ENCODE measurements at regions not wholly inside any gene's neighbourhood (a gene's known extent, or its start where the extent isn't known, plus 50 kb on each side); places are given as distances from the start of the nearest gene placed in this dataset.

DNA sequence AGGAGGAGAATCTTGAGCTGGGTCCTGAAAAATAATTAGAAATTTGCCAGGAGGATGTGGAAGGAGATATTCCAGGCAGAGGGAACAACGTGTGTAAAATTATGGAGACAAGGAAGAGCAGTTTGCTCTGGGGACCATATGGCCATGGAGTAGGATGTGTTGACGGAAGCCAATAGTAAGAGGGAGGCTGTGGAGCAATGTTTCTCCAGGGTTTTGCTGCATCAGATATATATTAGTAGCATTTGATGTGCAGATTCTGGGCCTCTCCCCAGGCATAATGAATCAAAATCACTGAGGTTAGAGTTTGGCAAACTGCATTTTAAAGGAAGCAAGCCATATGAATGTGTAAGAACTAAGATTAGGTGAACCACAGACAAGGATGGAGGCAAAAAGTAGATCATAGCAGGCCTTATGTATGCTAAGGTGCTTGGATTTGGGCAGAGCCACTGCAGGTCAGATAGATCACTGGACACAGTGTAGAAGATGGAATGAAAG lies 192.9 kb upstream of the IL12A start:
- no peak overlapping the region for H3K27ac ChIP-seq (ENCODE audit: low read depth, low read length)
- no peaks in the 10 kb centered on the region for H3K27me3 ChIP-seq (ENCODE audit: control insufficient read depth in 1 of 2, insufficient read depth in 2 of 2, low read length in 2 of 2)
- H3K4me1 ChIP-seq (ENCODE audit: control insufficient read depth in 1 of 2, insufficient read depth in 2 of 2, low read length in 2 of 2) = peaks cover 0 to 9% of the 10 kb centered on the region in 2 donors
- H3K4me3 ChIP-seq (ENCODE audit: low read depth in 1 of 2, low read length in 2 of 2) = no peak overlapping the region
- H3K9me3 ChIP-seq (ENCODE audit: control insufficient read depth in 1 of 2, low read length in 2 of 2) = no peaks in the 10 kb centered on the region
- no peak overlapping the region for H3K9ac ChIP-seq (ENCODE audit: low read depth in 1 of 2, low read length in 2 of 2)
- no peaks in the 10 kb centered on the region for H3K36me3 ChIP-seq (ENCODE audit: control insufficient read depth in 1 of 2, insufficient read depth in 2 of 2, low read length in 2 of 2)

DNA sequence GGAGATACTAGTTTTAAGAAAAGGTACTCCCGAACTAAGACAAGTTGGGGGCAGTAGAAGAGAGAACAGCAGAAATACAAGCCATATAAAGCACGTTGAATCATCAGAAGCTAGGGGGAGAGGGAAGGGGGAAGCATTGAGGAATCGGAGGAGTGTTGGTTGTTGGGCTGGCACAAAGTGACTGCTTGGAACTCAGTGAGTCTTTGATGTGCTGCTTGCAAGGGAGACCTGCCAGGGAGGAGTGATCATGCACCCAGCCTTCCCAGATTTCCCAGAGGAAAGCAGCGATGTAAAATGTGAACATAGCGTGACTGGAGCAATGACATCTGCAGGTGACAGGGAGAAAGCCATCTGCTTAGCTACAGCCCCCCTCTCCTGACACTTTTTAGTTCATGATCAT lies 192.4 kb upstream of the IL12A start:
- no peak overlapping the region for H3K4me3 ChIP-seq (ENCODE audit: low read depth in 1 of 2, low read length in 2 of 2)
- H3K4me1 ChIP-seq (ENCODE audit: control insufficient read depth in 1 of 2, insufficient read depth in 2 of 2, low read length in 2 of 2) = peaks cover 0 to 5% of the 10 kb centered on the region in 2 donors
- no peak overlapping the region for H3K9ac ChIP-seq (ENCODE audit: low read depth in 1 of 2, low read length in 2 of 2)
- no peaks in the 10 kb centered on the region for H3K27me3 ChIP-seq (ENCODE audit: control insufficient read depth in 1 of 2, insufficient read depth in 2 of 2, low read length in 2 of 2)
- H3K36me3 ChIP-seq (ENCODE audit: control insufficient read depth in 1 of 2, insufficient read depth in 2 of 2, low read length in 2 of 2) = no peaks in the 10 kb centered on the region
- H3K9me3 ChIP-seq (ENCODE audit: control insufficient read depth in 1 of 2, low read length in 2 of 2) = no peaks in the 10 kb centered on the region
- H3K27ac ChIP-seq (ENCODE audit: low read depth, low read length) = peak overlapping the region; percentile 39

DNA sequence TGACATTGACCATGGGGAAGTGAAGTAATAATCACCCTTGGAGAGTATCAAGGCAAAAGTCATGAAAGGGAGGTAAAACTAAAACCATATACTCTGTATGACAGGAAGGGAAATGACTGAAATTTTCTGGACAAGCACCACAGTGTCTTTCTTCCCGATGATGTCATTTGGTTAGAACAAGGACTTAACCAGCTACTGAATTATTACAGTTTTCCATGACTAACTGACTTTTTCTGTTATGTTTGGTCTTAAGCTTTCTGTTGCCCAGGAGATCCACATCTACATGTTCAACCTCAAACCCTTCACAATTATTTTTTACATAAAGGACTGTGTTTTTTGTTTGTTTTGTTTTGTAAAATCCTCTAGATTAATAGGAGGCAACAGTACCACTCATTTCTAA lies 191.9 kb upstream of the IL12A start:
- no peak overlapping the region for H3K9ac ChIP-seq (ENCODE audit: low read depth in 1 of 2, low read length in 2 of 2)
- H3K27ac ChIP-seq (ENCODE audit: low read depth, low read length) = peak overlapping the region; percentile 39
- H3K4me3 ChIP-seq (ENCODE audit: low read depth in 1 of 2, low read length in 2 of 2) = no peak overlapping the region
- no peaks in the 10 kb centered on the region for H3K27me3 ChIP-seq (ENCODE audit: control insufficient read depth in 1 of 2, insufficient read depth in 2 of 2, low read length in 2 of 2)
- H3K36me3 ChIP-seq (ENCODE audit: control insufficient read depth in 1 of 2, insufficient read depth in 2 of 2, low read length in 2 of 2) = no peaks in the 10 kb centered on the region
- H3K9me3 ChIP-seq (ENCODE audit: control insufficient read depth in 1 of 2, low read length in 2 of 2) = no peaks in the 10 kb centered on the region
- no peaks in the 10 kb centered on the region for H3K4me1 ChIP-seq (ENCODE audit: control insufficient read depth in 1 of 2, insufficient read depth in 2 of 2, low read length in 2 of 2)

DNA sequence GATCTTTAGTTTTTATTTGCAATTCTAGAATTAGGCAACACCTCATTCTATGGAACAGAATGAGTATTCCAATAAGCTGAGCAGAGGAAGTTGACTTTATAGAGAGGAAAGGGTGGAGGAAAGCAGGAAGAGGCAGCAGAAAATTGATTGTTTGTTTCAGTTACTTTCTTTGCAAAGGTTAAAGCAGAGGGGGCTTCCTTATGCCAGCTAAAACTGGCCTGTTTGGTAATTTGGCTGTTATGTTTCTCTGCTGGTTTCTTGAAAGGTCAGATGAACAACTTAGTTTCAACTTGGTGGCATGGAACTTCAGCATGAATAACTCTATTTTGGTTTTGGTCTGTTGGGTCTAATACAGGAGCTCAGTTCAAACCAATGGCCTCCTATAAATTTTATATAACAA lies 190.9 kb upstream of the IL12A start:
- H3K9me3 ChIP-seq (ENCODE audit: control insufficient read depth in 1 of 2, low read length in 2 of 2) = no peaks in the 10 kb centered on the region
- H3K4me1 ChIP-seq (ENCODE audit: control insufficient read depth in 1 of 2, insufficient read depth in 2 of 2, low read length in 2 of 2) = no peaks in the 10 kb centered on the region
- no peaks in the 10 kb centered on the region for H3K27me3 ChIP-seq (ENCODE audit: control insufficient read depth in 1 of 2, insufficient read depth in 2 of 2, low read length in 2 of 2)
- no peaks in the 10 kb centered on the region for H3K36me3 ChIP-seq (ENCODE audit: control insufficient read depth in 1 of 2, insufficient read depth in 2 of 2, low read length in 2 of 2)
- H3K4me3 ChIP-seq (ENCODE audit: low read depth in 1 of 2, low read length in 2 of 2) = no peak overlapping the region
- H3K27ac ChIP-seq (ENCODE audit: low read depth, low read length) = no peak overlapping the region
- no peak overlapping the region for H3K9ac ChIP-seq (ENCODE audit: low read depth in 1 of 2, low read length in 2 of 2)

DNA sequence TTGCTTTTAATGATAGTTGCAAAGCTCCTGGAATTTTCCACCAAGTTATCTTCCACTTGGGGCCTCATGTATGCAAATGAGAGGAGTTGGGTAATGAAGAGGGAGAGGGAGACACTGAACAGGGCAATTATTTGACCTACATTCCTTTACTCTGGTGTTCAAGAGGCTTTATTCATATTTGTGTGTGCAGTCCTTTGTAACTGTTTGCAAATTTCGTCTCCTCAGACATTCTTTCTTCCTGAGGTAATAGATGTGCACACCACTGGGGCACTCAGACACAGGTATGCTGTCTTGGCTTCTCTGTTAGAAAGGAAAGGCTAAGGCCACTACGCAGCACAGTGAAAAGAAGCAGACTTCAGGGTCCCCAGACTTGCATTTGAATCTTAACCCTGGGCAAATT lies 189.7 kb upstream of the IL12A start:
- Histone ChIP-seq H3K27ac (ENCODE audit: low read depth, low read length) (peak overlapping the region; percentile 1), H3K9ac (ENCODE audit: low read depth in 1 of 2, low read length in 2 of 2) (no peak overlapping the region), H3K4me1 (ENCODE audit: control insufficient read depth in 1 of 2, insufficient read depth in 2 of 2, low read length in 2 of 2) (no peaks in the 10 kb centered on the region), H3K9me3 (ENCODE audit: control insufficient read depth in 1 of 2, low read length in 2 of 2) (no peaks in the 10 kb centered on the region), H3K36me3 (ENCODE audit: control insufficient read depth in 1 of 2, insufficient read depth in 2 of 2, low read length in 2 of 2) (no peaks in the 10 kb centered on the region), H3K27me3 (ENCODE audit: control insufficient read depth in 1 of 2, insufficient read depth in 2 of 2, low read length in 2 of 2) (no peaks in the 10 kb centered on the region), H3K4me3 (ENCODE audit: low read depth in 1 of 2, low read length in 2 of 2) (no peak overlapping the region)

DNA sequence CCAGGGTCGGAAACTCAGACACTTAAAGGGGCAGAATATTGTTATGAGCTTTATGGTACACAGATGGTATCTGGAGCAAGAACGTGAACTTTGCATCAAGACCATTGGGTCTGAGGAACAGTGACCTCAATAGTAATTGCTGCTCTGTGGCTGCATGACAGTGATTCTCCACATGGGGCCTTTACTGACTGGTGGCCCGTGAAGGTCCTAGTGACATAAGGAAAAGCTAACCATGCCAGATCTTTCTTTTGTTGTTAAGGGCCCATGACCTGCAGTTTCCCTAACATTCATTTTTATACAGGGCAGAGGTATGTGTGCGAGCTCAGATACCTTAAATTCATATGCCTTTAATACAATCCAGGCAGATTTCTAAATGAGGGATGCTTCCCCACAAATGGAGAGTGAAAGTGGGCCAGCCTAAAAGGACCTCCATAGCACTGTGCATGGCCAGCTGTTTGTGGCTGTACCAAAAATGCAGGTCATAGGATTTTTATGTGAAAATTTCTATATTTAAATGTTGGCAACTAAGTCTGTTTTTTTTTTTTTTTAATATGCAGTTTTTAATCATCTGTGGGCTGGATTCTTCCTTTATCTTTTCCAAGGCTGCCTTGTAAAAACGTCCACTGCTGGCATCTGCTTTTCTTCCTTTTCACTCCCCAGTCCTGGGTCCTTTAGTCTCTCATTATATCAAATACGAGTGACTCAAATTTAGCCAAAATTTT lies 188.0 kb upstream of the IL12A start:
- H3K4me3 ChIP-seq (ENCODE audit: low read depth in 1 of 2, low read length in 2 of 2) = no peak overlapping the region
- no peaks in the 10 kb centered on the region for H3K4me1 ChIP-seq (ENCODE audit: control insufficient read depth in 1 of 2, insufficient read depth in 2 of 2, low read length in 2 of 2)
- no peak overlapping the region for H3K27ac ChIP-seq (ENCODE audit: low read depth, low read length)
- H3K9me3 ChIP-seq (ENCODE audit: control insufficient read depth in 1 of 2, low read length in 2 of 2) = no peaks in the 10 kb centered on the region
- no peak overlapping the region for H3K9ac ChIP-seq (ENCODE audit: low read depth in 1 of 2, low read length in 2 of 2)
- no peaks in the 10 kb centered on the region for H3K36me3 ChIP-seq (ENCODE audit: control insufficient read depth in 1 of 2, insufficient read depth in 2 of 2, low read length in 2 of 2)
- H3K27me3 ChIP-seq (ENCODE audit: control insufficient read depth in 1 of 2, insufficient read depth in 2 of 2, low read length in 2 of 2) = no peaks in the 10 kb centered on the region

DNA sequence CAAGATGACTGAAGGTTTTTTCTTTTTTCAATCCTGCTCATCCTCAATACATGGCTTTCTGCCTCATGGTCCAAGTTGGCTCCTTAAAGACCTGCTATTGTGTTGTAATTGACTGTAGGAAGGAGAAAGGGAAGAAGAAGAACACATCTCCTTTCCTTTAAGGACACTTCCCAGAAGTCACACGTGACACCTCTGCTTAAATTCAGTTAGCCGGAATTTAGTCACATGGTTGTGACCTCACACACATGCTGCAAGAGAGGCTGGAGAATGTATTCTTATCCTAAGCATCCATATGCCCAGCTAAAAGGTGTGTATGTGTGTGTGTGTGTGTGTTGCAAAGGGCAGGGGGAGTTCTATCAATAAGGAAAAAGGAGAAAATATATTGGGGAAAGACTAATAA lies 185.8 kb upstream of the IL12A start:
- H3K27ac ChIP-seq (ENCODE audit: low read depth, low read length) = no peak overlapping the region

DNA sequence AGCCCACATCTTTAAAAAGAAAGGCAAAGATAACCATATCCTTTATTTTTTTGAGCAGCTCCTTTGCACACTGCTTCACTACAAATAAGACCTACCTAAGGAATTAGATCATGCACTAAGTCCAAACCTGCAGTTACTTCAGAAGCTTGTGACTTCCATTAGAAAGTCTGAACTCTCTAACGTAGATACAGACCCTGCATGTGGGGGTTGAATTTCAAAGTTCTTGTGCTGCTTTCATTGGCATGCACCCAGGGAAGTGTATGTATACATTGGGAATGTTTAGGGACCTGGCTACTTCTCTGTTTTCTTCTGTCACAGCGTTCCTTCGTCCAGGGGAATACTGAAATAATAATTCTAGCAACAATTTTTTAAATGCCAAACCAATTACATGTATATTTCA lies 185.2 kb upstream of the IL12A start:
- no peak overlapping the region for H3K4me3 ChIP-seq (ENCODE audit: low read depth in 1 of 2, low read length in 2 of 2)
- no peak overlapping the region for H3K27ac ChIP-seq (ENCODE audit: low read depth, low read length)
- H3K36me3 ChIP-seq (ENCODE audit: control insufficient read depth in 1 of 2, insufficient read depth in 2 of 2, low read length in 2 of 2) = no peaks in the 10 kb centered on the region
- H3K9ac ChIP-seq (ENCODE audit: low read depth in 1 of 2, low read length in 2 of 2) = no peak overlapping the region
- no peaks in the 10 kb centered on the region for H3K27me3 ChIP-seq (ENCODE audit: control insufficient read depth in 1 of 2, insufficient read depth in 2 of 2, low read length in 2 of 2)
- no peaks in the 10 kb centered on the region for H3K9me3 ChIP-seq (ENCODE audit: control insufficient read depth in 1 of 2, low read length in 2 of 2)
- no peaks in the 10 kb centered on the region for H3K4me1 ChIP-seq (ENCODE audit: control insufficient read depth in 1 of 2, insufficient read depth in 2 of 2, low read length in 2 of 2)

More for the DNA sequence above, 185.8 kb upstream of the IL12A start:
- H3K36me3 ChIP-seq (ENCODE audit: control insufficient read depth in 1 of 2, insufficient read depth in 2 of 2, low read length in 2 of 2) = no peaks in the 10 kb centered on the region
- H3K9ac ChIP-seq (ENCODE audit: low read depth in 1 of 2, low read length in 2 of 2) = no peak overlapping the region
- no peaks in the 10 kb centered on the region for H3K4me1 ChIP-seq (ENCODE audit: control insufficient read depth in 1 of 2, insufficient read depth in 2 of 2, low read length in 2 of 2)
- H3K27me3 ChIP-seq (ENCODE audit: control insufficient read depth in 1 of 2, insufficient read depth in 2 of 2, low read length in 2 of 2) = no peaks in the 10 kb centered on the region
- no peaks in the 10 kb centered on the region for H3K9me3 ChIP-seq (ENCODE audit: control insufficient read depth in 1 of 2, low read length in 2 of 2)
- no peak overlapping the region for H3K4me3 ChIP-seq (ENCODE audit: low read depth in 1 of 2, low read length in 2 of 2)

DNA sequence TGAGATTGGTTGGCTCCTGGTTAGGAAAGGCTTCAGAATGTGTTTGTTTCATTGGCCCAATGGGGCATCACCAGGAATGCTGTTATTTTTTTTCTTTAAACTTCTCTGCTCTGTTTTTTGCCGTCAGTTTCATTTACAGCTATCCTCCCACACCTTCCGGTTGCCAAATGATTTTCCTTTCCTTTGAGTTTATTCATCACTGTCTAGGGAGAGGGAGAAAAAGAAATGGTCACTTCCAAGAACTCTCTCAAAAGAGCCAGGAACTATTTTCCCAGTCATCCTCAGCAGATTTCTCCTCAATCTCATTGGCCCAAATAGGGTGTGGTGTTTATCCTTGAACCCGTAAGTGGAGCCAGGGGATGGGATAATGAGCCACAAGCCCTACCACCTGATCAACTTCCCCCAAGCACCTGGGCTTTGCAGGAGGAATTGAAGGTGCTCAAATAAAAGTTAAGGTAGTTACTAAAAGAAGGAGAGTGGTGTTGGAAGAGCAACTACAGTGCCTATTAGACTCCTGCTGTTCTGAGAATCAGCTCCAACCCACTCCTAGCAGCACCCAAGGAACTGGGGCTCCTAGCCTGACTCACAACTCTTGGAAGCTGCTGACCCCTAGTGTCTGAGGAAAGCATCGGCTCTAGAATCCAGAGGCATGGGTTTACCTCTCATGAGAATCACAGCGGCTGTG lies 183.8 kb upstream of the IL12A start:
- Histone ChIP-seq H3K9ac (ENCODE audit: low read depth in 1 of 2, low read length in 2 of 2) (no peak overlapping the region), H3K4me1 (ENCODE audit: control insufficient read depth in 1 of 2, insufficient read depth in 2 of 2, low read length in 2 of 2) (no peaks in the 10 kb centered on the region), H3K27ac (ENCODE audit: low read depth, low read length) (peak overlapping the region; percentile 27), H3K9me3 (ENCODE audit: control insufficient read depth in 1 of 2, low read length in 2 of 2) (no peaks in the 10 kb centered on the region), H3K27me3 (ENCODE audit: control insufficient read depth in 1 of 2, insufficient read depth in 2 of 2, low read length in 2 of 2) (no peaks in the 10 kb centered on the region), H3K4me3 (ENCODE audit: low read depth in 1 of 2, low read length in 2 of 2) (no peak overlapping the region), H3K36me3 (ENCODE audit: control insufficient read depth in 1 of 2, insufficient read depth in 2 of 2, low read length in 2 of 2) (no peaks in the 10 kb centered on the region)

DNA sequence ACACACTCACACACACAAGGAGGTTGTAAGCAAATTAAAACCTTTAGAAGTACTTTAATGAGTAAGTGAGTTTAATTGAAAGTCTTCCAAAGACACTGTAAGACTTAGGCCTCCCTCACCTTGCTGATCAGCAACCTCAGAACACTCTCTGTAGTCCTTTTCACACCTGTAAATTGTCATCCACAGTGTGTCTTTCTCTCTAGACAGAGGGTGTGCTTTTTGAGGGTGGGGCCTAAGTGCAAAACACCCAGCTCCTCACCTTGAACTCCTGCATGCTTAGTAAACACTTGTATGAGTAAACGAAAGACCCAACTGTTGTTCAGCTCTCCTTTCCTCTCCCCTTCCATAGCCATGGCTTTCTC lies 183.2 kb upstream of the IL12A start:
- H3K9ac ChIP-seq (ENCODE audit: low read depth in 1 of 2, low read length in 2 of 2) = no peak overlapping the region
- no peak overlapping the region for H3K4me3 ChIP-seq (ENCODE audit: low read depth in 1 of 2, low read length in 2 of 2)
- no peaks in the 10 kb centered on the region for H3K9me3 ChIP-seq (ENCODE audit: control insufficient read depth in 1 of 2, low read length in 2 of 2)
- H3K4me1 ChIP-seq (ENCODE audit: control insufficient read depth in 1 of 2, insufficient read depth in 2 of 2, low read length in 2 of 2) = no peaks in the 10 kb centered on the region
- no peaks in the 10 kb centered on the region for H3K27me3 ChIP-seq (ENCODE audit: control insufficient read depth in 1 of 2, insufficient read depth in 2 of 2, low read length in 2 of 2)
- H3K27ac ChIP-seq (ENCODE audit: low read depth, low read length) = no peak overlapping the region
- no peaks in the 10 kb centered on the region for H3K36me3 ChIP-seq (ENCODE audit: control insufficient read depth in 1 of 2, insufficient read depth in 2 of 2, low read length in 2 of 2)
